ENCODE measurements at regions not wholly inside any gene's neighbourhood (a gene's known extent, or its start where the extent isn't known, plus 50 kb on each side); places are given as distances from the start of the nearest gene placed in this dataset.

DNA sequence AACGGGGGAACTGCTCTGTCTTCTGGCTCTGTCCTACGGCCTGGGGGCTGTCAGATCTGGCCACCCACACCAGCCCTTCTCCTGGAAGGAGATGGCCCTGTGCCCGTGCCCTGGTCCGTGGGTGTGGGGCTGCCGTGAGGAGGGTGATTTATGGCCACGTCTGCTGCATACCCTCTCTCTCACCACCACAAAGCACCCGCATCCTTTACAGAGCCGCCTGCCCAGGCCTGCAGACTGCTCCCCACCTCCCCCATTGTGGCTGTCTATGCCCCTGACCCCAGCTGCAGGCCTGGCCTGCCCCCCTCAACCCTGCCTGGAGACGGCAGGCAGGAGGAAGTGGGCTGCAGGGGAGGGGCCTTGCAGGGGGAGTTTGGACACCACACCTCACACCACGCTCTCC, 72.7 kb upstream of the GATA5 start:
- Histone ChIP-seq H3K27ac (peak overlapping the region in 3 of 4 donors; percentile 91 to 94 (median 93)), H3K4me1 (peaks cover 0 to 64% (median 31%) of the 10 kb centered on the region in 3 donors)
- no CpG with 5 or more reads among the region's 10 CpGs for WGBS, 2 donors (ENCODE audit: low coverage in 1 of 2)

GRCh38 chr20:62549029-62549428, 73.2 kb upstream of the GATA5 start:
- peak overlapping the region in 1 of 2 donors; percentile 72 for H3K4me3 ChIP-seq
- peaks cover 0 to 70% (median 31%) of the 10 kb centered on the region in 3 donors for H3K4me1 ChIP-seq
- peaks cover 0 to 6% (median 0%) of the 10 kb centered on the region in 3 donors for H3K9me3 ChIP-seq
- H3K27me3 ChIP-seq, result peaks cover 41% of the 10 kb centered on the region
- no CpG with 5 or more reads among the region's 13 CpGs for WGBS, 2 donors (ENCODE audit: low coverage in 1 of 2)
- peak overlapping the region; percentile 82 to 94 (median 92) for H3K27ac ChIP-seq
- no peak for ATAC-seq
- TF ChIP-seq POLR2A (IDR thresholded peaks at IDR 0.05), result no peak
- TF ChIP-seq POLR2AphosphoS5 (IDR thresholded peaks at IDR 0.05), result no peak
- TF ChIP-seq CTCF (IDR thresholded peaks at IDR 0.05), result no peak
- TF ChIP-seq EP300 (IDR thresholded peaks at IDR 0.05), result no peak
- peaks cover 0 to 23% of the 10 kb centered on the region in 2 donors for H3K36me3 ChIP-seq

More for the DNA sequence above, 72.7 kb upstream of the GATA5 start:
- Histone ChIP-seq H3K9me3 (peaks cover 0 to 6% (median 0%) of the 10 kb centered on the region in 3 donors), H3K36me3 (peaks cover 0 to 23% of the 10 kb centered on the region in 2 donors), H3K4me3 (no peak overlapping the region), H3K27me3 (peaks cover 37% of the 10 kb centered on the region)
- ATAC-seq, result no peak
- TF ChIP-seq CTCF (IDR thresholded peaks at IDR 0.05), result no peak
- no peak for TF ChIP-seq POLR2A (IDR thresholded peaks at IDR 0.05)
- no peak for TF ChIP-seq EP300 (IDR thresholded peaks at IDR 0.05)
- no peak for TF ChIP-seq POLR2AphosphoS5 (IDR thresholded peaks at IDR 0.05)

- Histone ChIP-seq H3K36me3 (peaks cover 0 to 23% of the 10 kb centered on the region in 2 donors), H3K9me3 (peaks cover 0 to 2% (median 0%) of the 10 kb centered on the region in 3 donors), H3K27ac (peak overlapping the region; percentile 82 to 94 (median 92)), H3K4me3 (peak overlapping the region; percentile 70 to 72), H3K4me1 (peaks cover 0 to 76% (median 35%) of the 10 kb centered on the region in 3 donors), H3K27me3 (peaks cover 47% of the 10 kb centered on the region)
- peak; percentile 1 for ATAC-seq
- no peak for TF ChIP-seq POLR2A (IDR thresholded peaks at IDR 0.05)
- TF ChIP-seq POLR2AphosphoS5 (IDR thresholded peaks at IDR 0.05), result no peak
- no peak for TF ChIP-seq EP300 (IDR thresholded peaks at IDR 0.05)
- TF ChIP-seq CTCF (IDR thresholded peaks at IDR 0.05), result peak in 2 of 4 experiments; percentile 19 to 48
- WGBS, 2 donors (ENCODE audit: low coverage in 1 of 2), result 35% methylated on average over 2 of the region's 22 CpGs; no CpG with 5 or more reads in 1 of the 2 donors
Measured at GRCh38 chr20:62549499-62550086, 73.8 kb upstream of the GATA5 start.

GRCh38 chr20:62550087-62550632, 74.4 kb upstream of the GATA5 start:
- TF ChIP-seq POLR2A (IDR thresholded peaks at IDR 0.05) (peak in 1 of 2 donors; percentile 8), POLR2AphosphoS5 (IDR thresholded peaks at IDR 0.05) (peak; percentile 45), CTCF (IDR thresholded peaks at IDR 0.05) (no peak), EP300 (IDR thresholded peaks at IDR 0.05) (peak; percentile 23)
- WGBS, 2 donors (ENCODE audit: low coverage in 1 of 2), result 0% methylated on average over 8 to 10 of the region's 32 CpGs
- no peaks in the 10 kb centered on the region for H3K9me3 ChIP-seq
- ATAC-seq, result peak; percentile 78
- peak overlapping the region; percentile 70 to 72 for H3K4me3 ChIP-seq
- peaks cover 0 to 17% of the 10 kb centered on the region in 2 donors for H3K36me3 ChIP-seq
- peaks cover 0 to 81% (median 35%) of the 10 kb centered on the region in 3 donors for H3K4me1 ChIP-seq
- peak overlapping the region; percentile 82 to 94 (median 92) for H3K27ac ChIP-seq
- H3K27me3 ChIP-seq, result peaks cover 52% of the 10 kb centered on the region
